Endothelial cell (in vitro differentiated cells): ENCODE measurements at regions not wholly inside any gene's neighbourhood (a gene's known extent, or its start where the extent isn't known, plus 50 kb on each side); places are given as distances from the start of the nearest gene placed in this dataset.

Source experiments
- DNase-seq: peaks from one replicate; pipeline ENCODE4 v3.0.0; 2021; ENCODE audit warnings: low spot score
- H3K27ac Mint-ChIP-seq: one replicate; pipeline ENCODE4 v1.8.0; 2021; ENCODE audit warnings: mixed read lengths, inconsistent platforms; ENCODE audit not compliant: unreplicated experiment
- H3K27me3 Mint-ChIP-seq: one replicate; pipeline ENCODE4 v1.8.0; 2021; ENCODE audit warnings: mild to moderate bottlenecking, moderate library complexity, mixed read lengths, inconsistent platforms; ENCODE audit not compliant: unreplicated experiment
- H3K36me3 Mint-ChIP-seq: one replicate; pipeline ENCODE4 v1.8.0; 2021; ENCODE audit warnings: mild to moderate bottlenecking, low read depth, mixed read lengths, inconsistent platforms; ENCODE audit not compliant: unreplicated experiment
- H3K4me1 Mint-ChIP-seq: one replicate; pipeline ENCODE4 v1.8.0; 2021; ENCODE audit warnings: mild to moderate bottlenecking, mixed read lengths, inconsistent platforms; ENCODE audit not compliant: unreplicated experiment
- H3K4me3 Mint-ChIP-seq: one replicate; pipeline ENCODE4 v1.8.0; 2021; ENCODE audit warnings: mild to moderate bottlenecking, mixed read lengths, inconsistent platforms; ENCODE audit not compliant: unreplicated experiment
- H3K9me3 Mint-ChIP-seq: one replicate; pipeline ENCODE4 v1.8.0; 2021; ENCODE audit warnings: mixed read lengths, inconsistent platforms; ENCODE audit not compliant: unreplicated experiment
- CTCF ChIP-seq: fragments of 200-600 bp; sonication (generic); IDR thresholded peaks from one replicate; pipeline ENCODE4 v1.5.0; 2021; ENCODE audit warnings: antibody characterized with exemption; ENCODE audit not compliant: unreplicated experiment

GRCh38 chr10:130809761-130810515, 501.6 kb downstream of the TCERG1L start:
- no peak for DNase-seq
- H3K36me3 Mint-ChIP-seq, result no peaks in the 10 kb centered on the region
- no peaks in the 10 kb centered on the region for H3K4me1 Mint-ChIP-seq
- peaks cover 2% of the 10 kb centered on the region for H3K27me3 Mint-ChIP-seq
- no peak for TF ChIP-seq CTCF
- H3K27ac Mint-ChIP-seq, result no peak overlapping the region
- no peak overlapping the region for H3K4me3 Mint-ChIP-seq
- H3K9me3 Mint-ChIP-seq, result peaks cover 39% of the 10 kb centered on the region

GRCh38 chr10:130810856-130811255, 500.7 kb downstream of the TCERG1L start:
- H3K4me1 Mint-ChIP-seq, result no peaks in the 10 kb centered on the region
- H3K9me3 Mint-ChIP-seq, result peaks cover 37% of the 10 kb centered on the region
- no peak for DNase-seq
- no peaks in the 10 kb centered on the region for H3K36me3 Mint-ChIP-seq
- H3K27me3 Mint-ChIP-seq, result no peaks in the 10 kb centered on the region
- no peak overlapping the region for H3K4me3 Mint-ChIP-seq
- TF ChIP-seq CTCF, result no peak
- no peak overlapping the region for H3K27ac Mint-ChIP-seq

- DNase-seq, result no peak
- H3K4me3 Mint-ChIP-seq, result no peak overlapping the region
- no peaks in the 10 kb centered on the region for H3K27me3 Mint-ChIP-seq
- peaks cover under 1% of the 10 kb centered on the region for H3K36me3 Mint-ChIP-seq
- H3K27ac Mint-ChIP-seq, result no peak overlapping the region
- H3K9me3 Mint-ChIP-seq, result peaks cover 28% of the 10 kb centered on the region
- H3K4me1 Mint-ChIP-seq, result no peaks in the 10 kb centered on the region
- TF ChIP-seq CTCF, result no peak
Observed at GRCh38 chr10:130812381-130813148, 499.0 kb downstream of the TCERG1L start.

- no peak for DNase-seq
- H3K4me3 Mint-ChIP-seq, result no peak overlapping the region
- no peak for TF ChIP-seq CTCF
- H3K27me3 Mint-ChIP-seq, result no peaks in the 10 kb centered on the region
- H3K36me3 Mint-ChIP-seq, result peaks cover 7% of the 10 kb centered on the region
- no peak overlapping the region for H3K27ac Mint-ChIP-seq
- peaks cover 25% of the 10 kb centered on the region for H3K9me3 Mint-ChIP-seq
- H3K4me1 Mint-ChIP-seq, result no peaks in the 10 kb centered on the region
Observed at GRCh38 chr10:130814610-130815009, 496.9 kb downstream of the TCERG1L start.
